Epithelial cell of esophagus (primary cell): ENCODE measurements at regions not wholly inside any gene's neighbourhood (a gene's known extent, or its start where the extent isn't known, plus 50 kb on each side); places are given as distances from the start of the nearest gene placed in this dataset.

Experiments
- DNase-seq: peaks from one replicate; pipeline ENCODE4 v3.0.0; 2010; ENCODE audit warnings: low read depth
- H3K4me3 ChIP-seq: 2 replicates; pipeline ENCODE4 v1.5.1; 2011; ENCODE audit warnings: mild to moderate bottlenecking, low read length, control low read depth
- CTCF ChIP-seq: IDR thresholded peaks from 2 replicates; pipeline ENCODE4 v1.5.1; 2011; ENCODE audit warnings: low read depth, mild to moderate bottlenecking, low read length, control low read depth, inconsistent platforms; ENCODE audit not compliant: insufficient read depth; ENCODE audit errors: missing control alignments

- DNase-seq: no peak
- TF ChIP-seq CTCF: no peak
- no peak overlapping the region for H3K4me3 ChIP-seq
Observed at GRCh38 chr21:31395268-31395667, 51.2 kb upstream of the TIAM1 start.

- no peak for TF ChIP-seq CTCF
- no peak overlapping the region for H3K4me3 ChIP-seq
- DNase-seq: no peak
Observed at GRCh38 chr21:31394309-31394708, 50.2 kb upstream of the TIAM1 start.
